EH (cell line): ENCODE measurements at regions not wholly inside any gene's neighbourhood (a gene's known extent, or its start where the extent isn't known, plus 50 kb on each side); places are given as distances from the start of the nearest gene placed in this dataset.
"Not testable (repeated sequence)": the region's sequence is repeated elsewhere in the genome, so short reads cannot be mapped to it uniquely, and the experiment has no call there.

Experiments
- DNase-seq: peaks from one replicate; pipeline ENCODE4 v3.0.0-alpha.2; 2015; ENCODE audit warnings: low read depth

DNA sequence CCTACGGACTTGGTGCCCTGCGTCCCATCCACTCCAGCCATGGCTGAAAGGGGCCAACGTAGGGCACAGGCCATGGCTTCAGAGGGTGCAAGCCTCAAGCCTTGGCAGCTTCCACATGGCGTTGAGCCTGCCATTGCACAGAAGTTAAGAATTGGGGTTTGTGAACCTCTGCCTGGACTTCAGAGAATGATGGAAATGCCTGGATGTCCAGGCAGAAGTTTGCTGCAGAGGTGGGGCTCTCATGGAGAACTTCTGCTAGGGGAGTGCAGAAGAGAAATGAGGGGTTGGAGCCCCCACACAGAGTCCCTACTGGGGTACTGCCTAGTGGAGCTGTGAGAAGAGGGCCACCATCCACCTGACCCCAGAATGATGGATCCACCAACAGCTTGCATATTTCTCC, 462.9 kb upstream of the PCDH20 start:
- DNase-seq = not testable (repeated sequence)

DNA sequence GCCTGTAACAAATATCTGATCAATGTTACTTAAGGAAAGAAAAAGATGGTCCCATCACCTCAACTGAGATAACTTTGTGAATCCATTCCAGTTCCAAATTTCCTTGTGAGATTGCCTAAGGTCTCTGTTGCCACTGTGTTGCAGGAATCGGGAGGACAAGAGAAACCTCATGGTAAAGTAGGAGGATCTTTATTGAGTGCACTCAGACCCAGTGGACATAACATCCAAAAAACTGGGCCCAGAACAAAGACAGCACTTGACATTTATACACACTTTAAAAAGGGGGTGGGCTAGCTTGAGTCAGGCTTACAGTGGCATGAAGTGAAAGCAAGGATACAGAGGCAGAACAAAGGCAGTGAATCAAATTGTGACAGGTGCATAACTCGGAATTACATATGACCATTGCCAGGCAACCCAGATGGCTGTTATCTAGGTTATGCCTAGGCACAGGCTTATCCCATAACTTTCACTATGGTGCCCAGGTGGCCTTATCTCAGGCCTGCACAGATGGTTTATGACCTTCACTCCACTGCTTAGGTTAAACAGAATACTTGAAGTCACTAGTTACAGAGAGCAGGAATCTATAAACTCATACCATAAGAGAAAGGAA, 459.4 kb upstream of the PCDH20 start:
- DNase-seq = no peak

DNA sequence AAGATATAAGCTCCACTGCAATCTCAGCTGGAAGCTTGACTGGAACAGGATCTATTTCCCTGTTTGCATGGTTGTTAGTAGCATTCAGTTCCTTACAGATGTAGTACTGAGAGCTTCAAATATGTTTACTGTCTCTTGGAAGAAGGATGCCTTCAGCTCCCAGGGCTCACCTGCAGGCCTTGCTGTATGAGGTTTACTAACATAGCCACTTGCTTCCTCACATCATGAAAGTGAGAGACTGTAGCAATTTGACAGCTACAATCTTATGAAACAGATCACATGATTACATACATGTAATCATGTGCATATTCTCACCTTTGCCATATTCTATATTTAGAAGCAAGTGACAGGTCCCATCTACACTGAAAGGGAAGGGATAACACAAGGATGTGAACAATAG, 458.1 kb upstream of the PCDH20 start:
- no peak for DNase-seq

DNA sequence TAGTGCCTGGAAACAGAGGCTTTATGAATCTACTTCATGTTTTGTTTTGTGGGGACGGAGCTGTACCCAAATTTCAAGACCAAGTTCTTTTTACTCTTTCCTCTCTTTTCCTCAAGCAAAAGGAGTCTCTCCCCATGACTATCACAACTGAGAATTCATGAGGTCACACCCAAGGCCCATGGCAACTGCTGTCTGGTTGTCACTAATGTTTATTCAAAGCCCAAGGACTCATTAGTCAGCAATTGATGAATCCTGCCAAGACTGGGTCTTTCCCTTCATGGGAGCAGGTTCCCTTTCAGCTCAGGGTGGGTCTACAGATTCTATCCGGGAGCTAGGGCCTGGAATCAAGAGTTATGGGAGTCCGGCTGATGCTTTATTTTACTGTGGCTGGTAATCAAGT, 441.5 kb upstream of the PCDH20 start:
- DNase-seq = no peak

DNA sequence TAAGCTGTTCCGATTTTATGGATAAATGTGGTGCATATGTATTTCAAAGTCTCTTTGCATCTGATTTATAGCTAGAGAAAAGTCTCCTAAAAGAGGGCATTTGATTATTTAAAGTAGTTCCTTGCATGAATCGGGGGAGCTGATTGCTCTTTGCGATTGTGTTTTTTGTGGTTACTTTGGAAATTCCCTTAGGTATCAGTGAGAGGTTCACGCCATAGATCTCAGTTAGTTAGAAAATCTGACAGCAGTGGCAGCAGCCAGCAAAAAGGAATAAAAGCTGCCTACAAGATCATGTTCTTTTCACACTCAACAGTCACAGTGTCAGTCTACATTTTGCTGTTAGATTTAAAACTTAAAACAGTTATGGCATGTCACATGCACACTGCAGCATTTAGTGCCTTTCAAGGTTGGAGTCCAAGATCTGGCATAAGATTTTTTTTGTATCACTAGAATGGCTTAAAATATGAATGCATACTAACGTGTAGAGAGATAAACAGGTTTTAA, 436.5 kb upstream of the PCDH20 start:
- DNase-seq = no peak

DNA sequence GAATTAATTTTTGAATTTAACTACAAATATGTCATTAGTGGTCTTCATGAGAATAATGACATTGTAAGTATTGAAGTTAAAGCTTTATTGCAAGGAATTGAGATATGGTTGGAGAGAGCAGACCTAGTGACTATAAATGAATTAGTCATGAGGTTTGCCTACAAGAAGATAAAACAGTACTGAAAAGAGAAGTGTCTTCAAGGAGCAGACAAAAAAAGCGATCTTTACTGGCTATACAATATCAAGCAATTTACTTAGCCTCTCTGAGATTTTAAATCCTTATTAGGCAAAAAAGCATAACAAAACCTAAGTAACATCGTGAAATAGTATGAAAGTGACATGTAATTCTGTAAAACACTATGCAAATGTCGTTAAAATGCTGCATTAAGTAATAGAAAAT, 435.1 kb upstream of the PCDH20 start:
- DNase-seq = no peak

DNA sequence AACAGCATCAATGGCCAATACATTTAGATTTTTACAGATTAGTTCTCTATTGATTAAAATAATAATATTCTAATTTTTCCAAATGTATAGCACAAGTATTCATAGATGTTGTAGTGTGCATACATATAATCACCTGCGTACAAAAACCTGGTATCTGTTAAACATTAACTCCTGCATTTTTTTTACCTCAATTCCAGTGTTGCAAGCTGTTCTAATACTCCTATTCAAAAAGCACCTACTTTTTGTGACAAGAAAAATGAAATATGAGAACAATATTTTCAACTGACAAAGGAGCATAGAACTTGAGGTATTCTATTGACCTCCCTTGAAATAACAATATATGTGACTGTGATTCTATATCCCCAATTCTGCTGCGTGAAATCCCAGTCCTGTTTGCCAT, 422.9 kb upstream of the PCDH20 start:
- DNase-seq = no peak

DNA sequence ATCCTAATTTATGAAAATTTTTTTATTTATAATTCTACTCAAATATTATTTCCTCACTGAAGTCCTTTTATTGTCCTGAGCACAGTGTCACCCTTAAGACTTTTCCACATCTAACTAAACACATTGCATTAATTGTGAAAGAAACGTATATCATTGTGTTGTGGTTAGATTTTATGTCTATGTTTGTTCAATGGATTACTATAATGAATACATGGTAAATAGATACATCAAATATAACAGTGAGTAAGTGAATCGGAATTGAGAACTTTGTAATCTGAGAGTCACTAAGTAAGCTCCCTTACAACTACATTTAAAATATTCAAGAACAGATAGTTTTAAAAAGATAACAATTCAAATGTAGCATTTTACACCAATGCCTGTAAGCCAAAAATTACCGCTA, 417.6 kb upstream of the PCDH20 start:
- DNase-seq = no peak

DNA sequence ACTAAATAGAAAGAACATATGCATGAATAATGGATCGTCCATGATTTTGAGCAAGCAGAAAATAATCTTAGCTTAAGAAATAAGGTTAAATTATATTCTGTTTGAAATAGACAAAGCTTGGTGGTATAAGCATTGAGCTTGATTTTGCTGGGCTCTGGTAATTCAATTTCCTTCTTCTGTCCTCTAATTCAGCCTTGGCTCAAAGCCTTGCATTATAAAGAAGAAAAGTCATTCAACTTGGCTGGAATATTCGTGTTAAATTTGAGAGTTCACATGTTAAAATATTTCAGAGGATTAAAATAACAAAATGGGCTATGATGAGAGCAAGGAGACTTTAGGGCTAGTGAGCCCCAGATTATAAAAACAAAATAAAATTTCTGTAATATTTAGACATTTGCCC, 415.4 kb upstream of the PCDH20 start:
- no peak for DNase-seq

DNA sequence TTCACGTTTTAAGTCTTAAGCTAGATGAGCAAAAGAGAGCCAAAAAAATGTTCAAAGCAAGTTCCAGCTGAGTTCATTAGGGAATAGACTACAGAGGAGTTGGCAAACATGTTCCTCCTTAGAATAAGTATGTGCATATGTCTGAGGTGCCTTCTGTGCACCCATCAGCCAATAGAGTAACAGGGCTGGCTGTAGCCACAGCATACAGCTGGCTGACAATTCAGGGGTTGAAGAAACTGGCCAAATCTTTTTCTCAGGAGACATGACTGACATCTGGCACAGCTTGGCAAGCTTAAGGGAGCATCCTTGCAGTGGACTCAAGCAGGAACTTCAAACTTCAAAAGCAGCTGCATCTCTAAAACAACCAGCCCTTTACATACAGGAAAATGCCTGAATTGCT, 414.8 kb upstream of the PCDH20 start:
- DNase-seq = no peak

DNA sequence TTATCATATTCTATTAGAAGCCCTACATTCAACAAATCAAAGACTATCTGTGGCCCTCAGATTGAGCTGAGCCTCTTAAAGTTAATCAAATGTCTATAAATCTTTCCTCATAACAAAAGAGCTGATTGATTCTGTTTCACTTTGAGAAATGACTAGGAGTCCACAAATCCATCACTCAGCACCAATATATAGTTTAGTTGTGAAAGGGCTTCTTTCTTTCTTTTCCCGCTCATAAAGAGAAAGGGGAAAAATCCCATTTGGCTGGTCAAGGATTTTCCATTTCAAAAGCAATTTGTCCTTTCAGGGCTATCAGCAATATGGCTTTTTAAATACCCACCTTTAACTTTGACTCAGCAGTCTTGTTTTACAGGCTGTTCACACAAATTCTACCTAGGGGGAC, 408.5 kb upstream of the PCDH20 start:
- no peak for DNase-seq

DNA sequence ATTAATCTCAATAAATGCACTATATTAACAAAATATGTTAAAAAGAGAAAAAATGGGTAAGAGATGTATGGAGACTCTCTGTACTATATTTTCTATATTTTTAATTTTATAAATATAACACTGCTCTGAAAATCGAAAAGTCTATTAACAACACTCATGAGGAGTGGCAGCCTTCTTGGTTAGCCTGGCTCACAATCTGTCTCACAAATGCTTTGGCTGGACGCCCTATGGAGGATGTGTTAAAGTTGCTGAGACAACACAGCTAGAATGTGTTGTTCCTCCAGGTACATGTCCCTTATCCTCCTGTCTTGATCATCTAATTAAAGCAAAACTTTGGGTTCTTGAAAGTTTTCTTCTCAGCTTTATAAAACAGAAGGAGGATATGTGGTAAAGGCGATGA, 396.6 kb upstream of the PCDH20 start:
- no peak for DNase-seq

DNA sequence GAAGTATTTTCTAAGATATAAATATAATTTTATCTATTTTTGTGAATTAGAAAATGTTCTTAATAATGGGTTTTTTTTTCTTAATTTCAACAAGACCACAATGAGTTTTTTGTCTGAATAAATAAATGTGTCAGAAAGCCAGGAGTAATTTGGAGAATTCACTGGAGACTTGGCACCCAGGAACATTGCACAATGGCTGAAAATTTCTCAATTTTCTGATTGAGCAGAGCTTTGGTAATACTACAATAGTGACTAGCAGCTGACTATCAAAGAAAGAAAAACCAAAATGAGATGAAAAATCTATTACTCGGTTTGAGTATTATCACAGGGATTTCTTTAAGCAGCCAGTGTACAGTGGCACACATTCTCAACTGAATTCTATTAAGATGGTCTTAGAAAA, 394.4 kb upstream of the PCDH20 start:
- no peak for DNase-seq

DNA sequence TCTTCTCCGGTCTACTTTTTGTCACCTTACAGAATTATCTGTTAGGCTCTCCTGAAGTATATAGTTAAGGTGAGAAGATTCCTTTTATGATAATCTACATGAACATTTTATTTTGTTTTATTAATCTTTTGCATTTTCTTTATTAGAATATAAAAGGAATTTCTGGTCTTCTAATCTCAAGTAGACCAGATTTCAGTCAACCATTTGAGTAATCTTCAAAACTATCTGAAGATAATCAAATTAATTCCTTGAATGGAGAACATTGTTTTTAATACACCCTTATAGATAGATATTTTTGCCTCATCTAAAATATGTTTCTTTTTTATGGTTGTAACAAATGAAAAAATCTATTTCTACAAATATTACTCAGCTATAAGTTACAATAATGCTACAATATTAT, 381.7 kb upstream of the PCDH20 start:
- DNase-seq = no peak

DNA sequence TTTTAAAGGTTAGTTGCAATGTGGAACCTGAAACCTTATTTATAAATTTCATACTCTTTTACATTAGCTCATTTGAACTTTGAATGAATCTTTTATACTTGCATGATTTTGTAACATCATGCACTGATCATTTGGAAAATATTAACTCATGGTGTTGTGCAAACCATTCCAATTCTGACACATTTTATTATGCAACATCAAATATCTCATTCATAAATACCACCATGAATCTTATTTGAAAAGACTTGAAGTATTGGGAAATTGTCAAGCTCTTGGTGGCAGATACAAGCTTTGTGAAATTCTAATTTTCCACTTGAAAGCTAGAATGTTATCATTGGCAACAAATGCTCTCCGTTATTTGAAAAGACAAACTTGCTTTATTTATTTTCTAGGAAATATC, 379.9 kb upstream of the PCDH20 start:
- no peak for DNase-seq

DNA sequence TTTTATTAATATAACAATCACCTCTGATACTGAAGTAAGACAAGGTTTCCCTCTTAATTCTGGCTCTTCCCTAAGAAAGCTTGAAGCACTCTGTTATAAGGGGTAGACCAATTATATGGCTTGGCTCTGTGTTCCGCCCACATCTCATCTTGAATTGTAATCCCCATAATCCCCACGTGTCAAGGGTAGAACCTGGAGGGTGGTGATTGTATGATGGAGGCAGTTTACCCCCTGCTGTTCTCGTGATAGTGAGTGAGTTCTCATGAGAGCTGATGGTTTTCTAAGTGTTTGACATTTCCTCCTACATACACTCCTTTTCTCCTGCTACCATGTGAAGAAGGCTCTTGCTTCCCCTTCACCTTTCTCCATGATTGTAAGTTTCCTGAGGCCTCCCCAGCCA, 363.8 kb upstream of the PCDH20 start:
- DNase-seq = no peak

DNA sequence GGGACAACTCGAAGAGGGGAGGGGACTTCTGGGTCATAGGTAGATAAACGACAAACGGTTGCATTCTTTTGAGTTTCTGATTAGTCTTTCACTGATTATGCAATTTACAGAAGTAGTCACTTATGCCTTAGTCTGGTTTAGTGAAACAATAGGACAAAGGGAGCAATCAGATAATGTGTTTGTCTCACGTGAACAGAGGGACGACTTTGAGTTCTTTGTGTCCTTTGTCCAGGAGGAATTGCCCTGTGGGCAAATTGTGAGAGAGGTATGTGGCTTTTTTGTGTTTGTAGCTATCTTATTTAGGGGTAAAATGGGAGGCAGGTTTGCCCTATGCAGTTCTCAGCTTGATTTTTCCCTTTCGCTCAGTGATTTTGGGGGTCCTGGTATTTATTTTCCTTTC, 362.9 kb upstream of the PCDH20 start:
- DNase-seq = no peak

DNA sequence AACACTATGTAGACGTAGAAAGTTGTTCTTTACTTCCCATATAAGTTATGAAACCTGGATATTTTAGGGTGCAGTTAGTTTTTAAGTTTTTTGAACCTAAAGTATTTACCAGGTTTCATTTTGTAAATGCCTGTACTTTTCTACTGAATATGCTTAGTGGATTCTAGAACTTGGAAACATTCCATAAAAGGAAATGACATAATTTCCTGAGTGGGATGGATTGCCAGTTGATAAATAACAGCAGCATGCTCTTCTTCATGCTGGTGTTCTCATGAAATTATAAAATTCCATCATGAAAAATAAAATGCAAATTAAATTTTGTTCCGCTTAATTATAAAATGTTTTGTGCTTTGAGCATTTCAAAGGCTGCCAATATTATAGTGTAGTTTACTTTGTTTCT, 362.2 kb upstream of the PCDH20 start:
- DNase-seq = no peak

DNA sequence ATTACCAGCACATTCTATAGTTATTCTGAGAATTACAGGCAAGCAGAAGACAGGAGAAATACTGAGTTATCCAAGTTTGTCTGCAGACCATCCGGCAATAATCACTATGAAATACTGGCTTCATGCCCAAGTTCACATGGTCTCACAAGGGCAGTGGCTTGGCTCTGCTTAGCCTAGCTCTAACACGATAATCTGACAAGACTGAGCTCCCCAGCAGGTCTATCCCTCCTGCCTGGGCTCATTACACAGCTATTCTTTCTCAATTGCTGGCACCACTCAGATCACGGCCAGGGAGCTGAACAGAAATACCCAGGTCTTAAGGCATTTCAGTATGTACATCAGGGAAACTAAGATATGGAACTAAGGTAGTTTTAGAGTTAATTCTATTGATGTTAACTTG, 361.6 kb upstream of the PCDH20 start:
- no peak for DNase-seq

DNA sequence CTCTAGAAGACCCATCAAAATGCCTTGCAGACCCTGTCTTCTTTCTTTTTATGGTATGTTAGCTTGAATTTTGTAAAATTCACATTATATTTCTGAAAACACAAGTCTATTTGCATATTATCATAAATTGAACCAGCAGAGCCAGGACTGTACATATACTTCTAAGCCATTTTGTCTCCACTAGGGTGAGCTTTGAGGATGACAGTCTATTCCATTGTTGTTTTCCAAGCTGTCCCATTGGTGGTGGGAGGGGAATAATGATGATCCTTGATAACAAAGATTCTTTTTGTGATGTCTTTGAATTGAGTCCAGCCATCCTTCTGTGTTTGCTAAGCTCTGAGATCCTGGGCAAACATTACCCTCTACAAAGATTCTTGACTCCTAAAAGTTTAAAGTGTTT, 359.3 kb upstream of the PCDH20 start:
- no peak for DNase-seq

DNA sequence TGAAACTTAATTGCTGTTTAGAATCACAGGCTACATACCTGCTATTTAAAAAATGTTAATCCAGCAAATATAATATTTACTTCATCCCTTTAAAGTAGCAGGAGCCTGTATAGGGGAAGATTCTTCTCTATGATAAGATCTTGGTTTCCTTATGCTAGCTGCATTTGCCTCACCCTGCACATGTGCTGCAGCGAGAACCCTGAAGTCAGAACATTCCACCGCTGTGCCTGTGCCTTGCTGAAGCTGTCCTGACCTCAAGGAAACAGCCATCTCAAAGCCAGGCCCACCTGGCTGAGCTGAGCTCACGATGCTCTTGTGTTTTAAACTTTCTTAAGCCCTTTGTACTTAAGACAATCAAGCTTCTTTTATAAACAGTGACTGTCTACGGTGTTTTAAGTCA, 355.0 kb upstream of the PCDH20 start:
- no peak for DNase-seq

DNA sequence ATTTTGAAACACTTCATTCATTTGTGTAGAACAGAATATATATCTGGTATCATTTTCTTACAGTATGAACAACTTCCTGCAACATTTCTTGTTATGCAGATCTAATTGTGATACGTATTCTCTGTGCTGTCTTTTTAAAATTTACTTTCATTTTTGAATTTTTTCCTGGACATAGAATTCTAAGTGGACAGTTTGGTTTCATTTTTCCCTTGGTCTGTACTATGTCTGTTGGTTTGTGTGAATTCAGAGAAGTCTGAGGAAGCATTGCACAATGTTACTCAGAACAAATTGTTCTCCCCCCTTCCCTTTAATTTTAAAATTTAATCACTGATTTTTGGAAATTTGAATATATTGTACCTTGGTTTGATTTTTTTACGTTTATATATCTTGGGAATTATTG, 352.5 kb upstream of the PCDH20 start:
- DNase-seq = no peak

DNA sequence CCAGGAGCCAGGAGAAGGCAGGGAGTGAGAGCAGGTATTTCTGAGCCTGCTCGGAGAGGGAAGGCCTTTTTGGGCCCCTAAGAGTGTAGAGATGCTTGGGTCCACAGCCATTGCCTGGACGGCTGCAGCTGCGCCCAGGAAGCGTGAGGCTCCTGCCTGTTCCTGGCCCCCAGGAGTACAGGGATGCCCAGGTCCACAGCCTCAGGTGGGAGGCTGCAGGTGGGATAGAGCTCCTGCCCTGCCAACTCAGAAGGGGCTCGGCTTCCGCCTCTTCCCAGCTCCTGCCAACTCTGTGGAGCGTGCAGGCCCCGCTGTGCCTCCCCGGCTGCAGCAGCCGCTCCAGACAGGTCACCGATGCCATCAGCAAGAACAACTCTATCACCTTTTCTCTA, 351.0 kb upstream of the PCDH20 start:
- DNase-seq = no peak

DNA sequence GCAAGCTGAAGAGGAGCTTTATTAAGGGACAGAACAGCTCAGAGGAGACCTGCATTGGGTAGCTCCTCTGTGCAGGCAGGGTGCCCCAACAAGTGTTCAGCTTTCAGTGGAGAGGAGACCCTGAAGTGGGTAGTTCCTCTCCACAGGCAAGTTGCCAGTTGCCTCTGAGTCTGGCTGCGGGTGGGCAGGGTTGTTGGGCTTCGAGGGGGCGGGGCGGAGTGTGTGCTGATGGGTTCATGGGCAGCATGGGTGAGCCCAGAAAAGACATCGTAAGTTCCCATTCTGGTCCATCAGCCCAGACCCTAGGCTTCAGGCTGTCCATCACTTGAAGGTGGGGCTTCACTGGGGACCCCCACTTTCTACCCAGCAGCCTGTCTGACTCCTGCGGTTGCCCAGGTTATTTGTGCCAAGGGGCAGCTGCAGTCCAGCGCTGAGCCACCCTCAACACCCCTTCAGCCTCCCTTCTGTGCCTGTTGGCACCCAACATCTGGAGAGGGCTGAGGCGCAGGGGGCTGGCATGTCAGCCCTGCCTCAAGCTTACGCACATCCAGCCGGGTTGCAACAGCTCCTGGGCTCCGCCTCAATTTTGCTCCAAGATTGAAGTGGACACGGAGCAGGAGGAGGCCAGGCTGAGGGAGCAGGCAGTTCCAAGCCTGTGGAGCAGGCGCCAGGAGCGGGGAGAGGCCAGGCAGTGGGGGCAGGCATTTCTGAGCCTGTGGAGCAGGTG, 350.5 kb upstream of the PCDH20 start:
- no peak for DNase-seq
